ENCODE measurements at regions not wholly inside any gene's neighbourhood (a gene's known extent, or its start where the extent isn't known, plus 50 kb on each side); places are given as distances from the start of the nearest gene placed in this dataset.

- TF ChIP-seq CTCF (IDR thresholded peaks at IDR 0.05) = no peak
- TF ChIP-seq EP300 (IDR thresholded peaks at IDR 0.05) = no peak
Observed at GRCh38 chr18:56453631-56454030, 184.8 kb downstream of the TXNL1 start.

Measured in gastroesophageal sphincter (tissue), 3 donors.